ENCODE measurements at regions not wholly inside any gene's neighbourhood (a gene's known extent, or its start where the extent isn't known, plus 50 kb on each side); places are given as distances from the start of the nearest gene placed in this dataset.

DNA sequence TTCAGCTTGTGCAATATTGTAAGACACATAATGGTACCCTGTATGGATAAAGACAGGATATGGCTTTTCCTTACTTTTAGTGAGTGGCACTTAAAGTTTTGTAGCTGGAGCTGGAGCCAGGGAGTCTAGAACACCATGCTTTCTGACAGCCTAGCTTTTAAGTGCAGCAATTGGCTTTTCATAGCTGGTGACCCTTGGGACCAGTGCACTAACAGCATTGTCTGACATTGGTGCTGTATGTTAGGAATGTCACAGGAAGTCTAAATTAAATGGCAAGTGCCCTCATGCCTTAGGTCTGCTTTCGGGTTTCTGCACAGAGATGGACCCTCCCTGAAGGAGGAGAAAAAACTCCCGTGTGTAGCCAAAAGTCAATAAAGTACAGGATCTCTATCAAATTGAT, 628.2 kb downstream of the NR2F2 start:
- no peak for DNase-seq (ENCODE audit: low spot score)
- in situ Hi-C loops (cut with MboI; ENCODE audit: low sequenced_read_pairs, unreplicated experiment) = no loop called here

GRCh38 chr15:96959501-96959900, 629.0 kb downstream of the NR2F2 start:
- TF ChIP-seq, protein P1, sequence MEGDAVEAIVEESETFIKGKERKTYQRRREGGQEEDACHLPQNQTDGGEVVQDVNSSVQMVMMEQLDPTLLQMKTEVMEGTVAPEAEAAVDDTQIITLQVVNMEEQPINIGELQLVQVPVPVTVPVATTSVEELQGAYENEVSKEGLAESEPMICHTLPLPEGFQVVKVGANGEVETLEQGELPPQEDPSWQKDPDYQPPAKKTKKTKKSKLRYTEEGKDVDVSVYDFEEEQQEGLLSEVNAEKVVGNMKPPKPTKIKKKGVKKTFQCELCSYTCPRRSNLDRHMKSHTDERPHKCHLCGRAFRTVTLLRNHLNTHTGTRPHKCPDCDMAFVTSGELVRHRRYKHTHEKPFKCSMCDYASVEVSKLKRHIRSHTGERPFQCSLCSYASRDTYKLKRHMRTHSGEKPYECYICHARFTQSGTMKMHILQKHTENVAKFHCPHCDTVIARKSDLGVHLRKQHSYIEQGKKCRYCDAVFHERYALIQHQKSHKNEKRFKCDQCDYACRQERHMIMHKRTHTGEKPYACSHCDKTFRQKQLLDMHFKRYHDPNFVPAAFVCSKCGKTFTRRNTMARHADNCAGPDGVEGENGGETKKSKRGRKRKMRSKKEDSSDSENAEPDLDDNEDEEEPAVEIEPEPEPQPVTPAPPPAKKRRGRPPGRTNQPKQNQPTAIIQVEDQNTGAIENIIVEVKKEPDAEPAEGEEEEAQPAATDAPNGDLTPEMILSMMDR (IDR thresholded peaks at IDR 0.05; ENCODE audit: borderline replicate concordance, control extremely low read depth, extremely low read depth, insufficient read depth, missing control alignments) = no peak
- no peak for DNase-seq (ENCODE audit: low spot score)
- in situ Hi-C loops (cut with MboI; ENCODE audit: low sequenced_read_pairs, unreplicated experiment) = no loop called here

More for the DNA sequence above, 628.2 kb downstream of the NR2F2 start:
- TF ChIP-seq, protein P1 (IDR thresholded peaks at IDR 0.05; ENCODE audit: borderline replicate concordance, control extremely low read depth, extremely low read depth, insufficient read depth, missing control alignments) = no peak

DNA sequence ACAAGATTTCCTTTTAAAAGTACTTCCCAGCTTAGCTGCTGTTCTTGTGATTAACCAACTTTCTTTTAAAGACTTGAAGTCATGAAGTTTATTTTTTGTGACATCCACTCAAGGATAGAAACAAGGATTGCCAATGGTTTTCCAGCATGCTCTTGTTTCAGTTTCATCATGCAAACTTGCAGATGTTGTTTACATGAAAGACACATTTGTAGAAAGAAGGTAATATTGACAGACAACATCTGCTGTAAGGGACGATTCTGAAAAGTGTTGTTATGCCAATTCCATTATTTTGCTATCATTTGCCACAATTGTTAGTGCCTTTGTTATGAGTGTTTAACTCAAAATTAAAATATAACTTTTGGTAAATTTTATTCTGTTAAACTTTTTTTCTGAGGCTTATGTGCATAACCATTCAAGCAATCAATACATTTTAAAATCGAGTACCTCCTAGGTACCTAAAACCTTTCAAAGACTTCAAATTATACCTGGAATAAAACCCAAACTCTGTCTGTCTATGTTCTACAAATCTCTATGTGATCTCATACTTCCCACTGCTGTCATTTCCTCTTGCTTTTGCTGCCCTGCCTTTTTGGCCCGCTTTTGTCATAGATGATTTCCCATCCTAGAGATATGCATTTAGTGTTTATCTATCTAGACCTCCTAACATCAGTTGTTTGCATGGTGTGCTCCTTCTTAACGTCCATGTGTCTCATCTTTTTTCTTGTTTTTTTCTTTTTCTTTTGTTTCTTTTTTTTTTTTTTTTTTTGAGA, 630.4 kb downstream of the NR2F2 start:
- DNase-seq (ENCODE audit: low spot score) = no peak

DNA sequence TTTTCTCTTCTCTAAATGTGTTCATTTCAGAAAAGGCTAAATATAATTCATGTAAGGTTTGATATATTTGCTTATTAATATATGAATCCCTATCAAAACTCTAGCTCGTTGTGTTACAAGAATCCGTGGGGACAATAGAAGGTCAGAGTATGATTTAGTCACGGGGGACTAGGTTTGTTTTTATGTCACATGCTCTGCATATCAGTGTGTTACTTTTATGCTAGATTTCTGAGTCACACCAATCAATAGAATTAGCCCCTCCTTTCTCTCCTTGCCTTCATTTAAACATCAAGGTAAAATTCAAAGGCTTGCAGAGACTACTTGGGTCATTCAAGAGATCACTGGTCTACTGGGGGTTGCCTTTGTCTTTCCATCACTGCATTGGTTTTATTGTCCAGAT, 636.1 kb downstream of the NR2F2 start:
- no peak for DNase-seq (ENCODE audit: low spot score)
- TF ChIP-seq, protein P1 (IDR thresholded peaks at IDR 0.05; ENCODE audit: borderline replicate concordance, control extremely low read depth, extremely low read depth, insufficient read depth, missing control alignments) = no peak
- in situ Hi-C loops (cut with MboI; ENCODE audit: low sequenced_read_pairs, unreplicated experiment) = no loop called here

More for the DNA sequence above, 630.4 kb downstream of the NR2F2 start:
- TF ChIP-seq, protein P1 (IDR thresholded peaks at IDR 0.05; ENCODE audit: borderline replicate concordance, control extremely low read depth, extremely low read depth, insufficient read depth, missing control alignments) = no peak
- in situ Hi-C loops (cut with MboI; ENCODE audit: low sequenced_read_pairs, unreplicated experiment) = no loop called here

- in situ Hi-C loops (cut with MboI; ENCODE audit: low sequenced_read_pairs, unreplicated experiment) = no loop called here
- TF ChIP-seq, protein P1 (IDR thresholded peaks at IDR 0.05; ENCODE audit: borderline replicate concordance, control extremely low read depth, extremely low read depth, insufficient read depth, missing control alignments) = no peak
- DNase-seq (ENCODE audit: low spot score) = no peak
These were observed 639.5 kb downstream of the NR2F2 start for GRCh38 chr15:96969732-96970710.

DNA sequence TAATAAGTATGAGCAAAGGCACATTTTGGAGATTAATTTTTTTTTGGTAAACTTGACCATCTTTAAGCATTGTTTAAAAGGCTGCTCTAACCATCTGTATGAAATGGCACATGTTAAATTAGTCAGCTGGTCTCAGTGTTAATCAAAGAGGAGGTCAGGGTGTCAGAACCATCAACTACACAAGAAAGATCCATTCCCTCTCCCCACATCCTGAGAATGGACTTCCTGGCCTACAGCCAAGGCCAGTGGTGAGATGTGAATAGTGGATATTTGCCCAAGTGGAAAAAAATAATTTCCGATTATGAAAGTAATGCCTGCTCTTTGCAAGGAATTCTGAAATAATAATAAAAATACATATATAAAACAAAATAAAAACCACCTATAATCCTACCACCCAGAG, 641.7 kb downstream of the NR2F2 start:
- TF ChIP-seq, protein P1 (IDR thresholded peaks at IDR 0.05; ENCODE audit: borderline replicate concordance, control extremely low read depth, extremely low read depth, insufficient read depth, missing control alignments) = no peak
- DNase-seq (ENCODE audit: low spot score) = no peak
- in situ Hi-C loops (cut with MboI; ENCODE audit: low sequenced_read_pairs, unreplicated experiment) = no loop called here

All from GM13976 (cell line).